ENCODE measurements at regions not wholly inside any gene's neighbourhood (a gene's known extent, or its start where the extent isn't known, plus 50 kb on each side); places are given as distances from the start of the nearest gene placed in this dataset.

DNA sequence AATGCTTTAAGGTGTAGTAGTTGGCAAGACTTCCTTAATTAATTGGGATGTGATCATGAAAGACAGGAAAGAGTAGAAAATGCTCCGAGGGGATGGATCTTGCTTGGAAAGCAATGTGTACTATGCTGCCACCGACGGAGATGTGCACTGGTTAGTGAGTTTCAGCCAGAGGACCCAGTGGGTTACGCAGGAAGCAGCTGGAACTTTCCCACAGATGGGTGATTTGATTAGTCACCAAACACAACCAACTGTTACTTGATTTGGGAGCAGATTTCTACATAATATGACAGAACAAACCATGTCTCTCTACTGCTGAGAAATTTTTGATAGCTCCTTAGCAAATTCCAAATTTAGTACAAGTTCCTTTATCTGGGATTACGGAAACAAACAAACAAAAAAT lies 245.4 kb upstream of the MCTP2 start:
- no peak for DNase-seq (ENCODE audit: low spot score in 2 of 2)
- no peaks in the 10 kb centered on the region for H3K9me3 ChIP-seq
- H3K4me1 ChIP-seq, result no peaks in the 10 kb centered on the region
- H3K4me3 ChIP-seq, result no peak overlapping the region
- intact Hi-C loops (cut with DNase I), result no loop called here
- no peak overlapping the region for H3K27ac ChIP-seq
- TF ChIP-seq, protein P1, sequence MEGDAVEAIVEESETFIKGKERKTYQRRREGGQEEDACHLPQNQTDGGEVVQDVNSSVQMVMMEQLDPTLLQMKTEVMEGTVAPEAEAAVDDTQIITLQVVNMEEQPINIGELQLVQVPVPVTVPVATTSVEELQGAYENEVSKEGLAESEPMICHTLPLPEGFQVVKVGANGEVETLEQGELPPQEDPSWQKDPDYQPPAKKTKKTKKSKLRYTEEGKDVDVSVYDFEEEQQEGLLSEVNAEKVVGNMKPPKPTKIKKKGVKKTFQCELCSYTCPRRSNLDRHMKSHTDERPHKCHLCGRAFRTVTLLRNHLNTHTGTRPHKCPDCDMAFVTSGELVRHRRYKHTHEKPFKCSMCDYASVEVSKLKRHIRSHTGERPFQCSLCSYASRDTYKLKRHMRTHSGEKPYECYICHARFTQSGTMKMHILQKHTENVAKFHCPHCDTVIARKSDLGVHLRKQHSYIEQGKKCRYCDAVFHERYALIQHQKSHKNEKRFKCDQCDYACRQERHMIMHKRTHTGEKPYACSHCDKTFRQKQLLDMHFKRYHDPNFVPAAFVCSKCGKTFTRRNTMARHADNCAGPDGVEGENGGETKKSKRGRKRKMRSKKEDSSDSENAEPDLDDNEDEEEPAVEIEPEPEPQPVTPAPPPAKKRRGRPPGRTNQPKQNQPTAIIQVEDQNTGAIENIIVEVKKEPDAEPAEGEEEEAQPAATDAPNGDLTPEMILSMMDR (IDR thresholded peaks at IDR 0.05), result no peak
- H3K27me3 ChIP-seq, result no peaks in the 10 kb centered on the region
- no peaks in the 10 kb centered on the region for H3K36me3 ChIP-seq

DNA sequence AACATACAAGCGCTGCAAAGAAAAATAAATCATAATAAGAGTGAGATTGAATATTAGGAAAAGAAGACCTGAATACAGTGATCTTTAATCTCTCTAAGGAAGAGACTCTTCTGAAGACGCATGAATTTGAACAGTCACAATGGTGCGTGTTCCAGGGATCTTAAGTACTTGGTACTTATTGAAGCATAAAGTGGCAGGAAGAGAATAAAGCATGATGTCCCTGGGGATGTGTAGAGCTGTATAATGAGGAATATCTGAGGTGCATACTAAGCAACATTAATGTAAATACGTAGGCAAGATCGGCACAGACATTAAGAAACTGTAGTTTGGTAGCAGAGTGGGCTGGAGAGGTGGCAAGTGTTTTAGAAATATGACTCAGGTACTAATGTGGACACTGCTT lies 246.2 kb upstream of the MCTP2 start:
- no peaks in the 10 kb centered on the region for H3K27me3 ChIP-seq
- H3K4me1 ChIP-seq, result no peaks in the 10 kb centered on the region
- no peaks in the 10 kb centered on the region for H3K9me3 ChIP-seq
- no peak for DNase-seq (ENCODE audit: low spot score in 2 of 2)
- H3K27ac ChIP-seq, result no peak overlapping the region
- no peak overlapping the region for H3K4me3 ChIP-seq
- H3K36me3 ChIP-seq, result no peaks in the 10 kb centered on the region
- intact Hi-C loops (cut with DNase I), result no loop called here
- TF ChIP-seq, protein P1 (IDR thresholded peaks at IDR 0.05), result no peak

DNA sequence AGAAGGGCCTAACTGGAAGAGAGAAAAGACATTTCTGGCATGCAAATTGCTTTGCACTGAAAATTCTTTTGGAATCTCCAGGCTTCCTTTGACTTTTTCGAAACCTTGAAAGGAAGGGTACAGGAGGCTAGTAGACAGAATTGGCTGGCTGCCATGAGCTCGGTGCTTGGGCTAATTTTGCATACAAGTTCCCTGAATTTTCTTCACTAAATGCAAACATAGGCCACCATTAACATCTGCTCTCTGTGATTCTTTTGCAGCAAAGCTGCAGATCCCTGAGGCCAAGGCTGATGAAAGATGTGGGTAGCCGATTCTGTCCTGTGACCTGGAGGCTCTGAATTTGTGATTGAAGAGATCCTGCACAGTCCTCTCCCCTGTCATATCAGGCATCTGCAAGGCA lies 247.8 kb upstream of the MCTP2 start:
- Histone ChIP-seq H3K36me3 (no peaks in the 10 kb centered on the region), H3K27ac (no peak overlapping the region), H3K4me1 (no peaks in the 10 kb centered on the region), H3K9me3 (no peaks in the 10 kb centered on the region), H3K27me3 (no peaks in the 10 kb centered on the region), H3K4me3 (no peak overlapping the region)
- intact Hi-C loops (cut with DNase I), result no loop called here
- DNase-seq (ENCODE audit: low spot score in 2 of 2), result no peak
- TF ChIP-seq, protein P1 (IDR thresholded peaks at IDR 0.05), result no peak

DNA sequence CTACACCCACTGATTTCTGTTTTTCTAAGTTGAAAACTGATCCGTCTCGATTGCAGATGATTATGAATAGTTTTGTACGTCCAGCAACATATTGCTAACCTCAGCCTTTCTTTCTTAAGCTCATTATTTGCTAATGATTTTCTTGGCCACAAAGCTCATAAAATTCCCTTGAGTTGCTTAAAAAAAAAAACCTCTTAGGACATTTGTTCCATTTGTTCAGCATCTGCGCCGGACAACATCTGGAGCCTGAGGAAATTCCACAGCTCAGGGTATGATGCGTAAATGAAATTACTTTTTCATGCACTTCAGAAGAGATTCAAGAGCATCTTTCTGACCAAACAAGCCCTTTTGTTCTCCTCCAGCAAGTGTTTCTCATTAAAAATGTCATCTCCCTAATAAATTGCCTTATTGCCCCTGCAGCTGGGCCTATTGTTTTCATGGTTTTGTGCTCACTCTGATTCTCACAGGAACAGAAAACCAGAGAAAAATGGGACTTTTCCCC lies 249.1 kb upstream of the MCTP2 start:
- Histone ChIP-seq H3K9me3 (no peaks in the 10 kb centered on the region), H3K4me3 (no peak overlapping the region), H3K36me3 (no peaks in the 10 kb centered on the region), H3K27ac (no peak overlapping the region), H3K4me1 (no peaks in the 10 kb centered on the region), H3K27me3 (no peaks in the 10 kb centered on the region)
- TF ChIP-seq, protein P1 (IDR thresholded peaks at IDR 0.05), result no peak
- intact Hi-C loops (cut with DNase I), result no loop called here
- no peak for DNase-seq (ENCODE audit: low spot score in 2 of 2)

GRCh38 chr15:93981706-93982105 lies 249.7 kb upstream of the MCTP2 start:
- Histone ChIP-seq H3K4me1 (no peaks in the 10 kb centered on the region), H3K36me3 (no peaks in the 10 kb centered on the region), H3K4me3 (no peak overlapping the region), H3K9me3 (no peaks in the 10 kb centered on the region), H3K27ac (no peak overlapping the region), H3K27me3 (no peaks in the 10 kb centered on the region)
- TF ChIP-seq, protein P1 (IDR thresholded peaks at IDR 0.05), result no peak
- no peak for DNase-seq (ENCODE audit: low spot score in 2 of 2)
- intact Hi-C loops (cut with DNase I), result no loop called here

DNA sequence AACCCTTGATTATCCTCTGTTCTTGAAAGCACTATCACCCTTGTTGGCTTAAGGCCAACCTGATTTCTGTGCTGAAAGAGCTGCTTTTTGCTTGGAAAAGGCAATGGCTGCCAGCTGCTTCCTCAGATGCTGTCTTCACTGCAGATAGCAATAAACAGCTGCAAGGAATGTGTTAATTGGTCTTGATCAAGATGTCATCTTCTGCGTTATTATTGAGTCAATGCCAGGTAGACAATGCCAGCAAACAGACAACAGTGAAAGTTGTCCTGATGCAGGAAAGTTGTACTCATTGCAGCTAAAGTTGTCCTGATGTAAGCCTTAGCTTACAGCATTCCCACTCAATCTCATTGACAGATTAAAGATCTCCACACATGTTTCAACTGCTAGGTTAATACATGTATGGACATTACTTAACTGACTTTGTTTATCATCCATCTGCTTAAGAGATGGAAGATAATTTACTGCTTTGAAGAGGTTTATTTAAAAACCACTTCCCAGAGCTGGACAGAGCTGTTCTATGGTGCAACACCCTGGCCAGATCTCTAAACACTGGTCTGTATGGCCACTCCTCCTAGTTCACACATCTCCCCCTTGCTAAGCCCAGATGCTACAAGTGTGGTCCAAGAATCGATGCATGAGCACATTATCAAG lies 251.0 kb upstream of the MCTP2 start:
- Histone ChIP-seq H3K27ac (no peak overlapping the region), H3K4me1 (no peaks in the 10 kb centered on the region), H3K36me3 (no peaks in the 10 kb centered on the region), H3K9me3 (no peaks in the 10 kb centered on the region), H3K27me3 (no peaks in the 10 kb centered on the region), H3K4me3 (no peak overlapping the region)
- DNase-seq (ENCODE audit: low spot score in 2 of 2), result no peak
- intact Hi-C loops (cut with DNase I), result no loop called here
- TF ChIP-seq, protein P1 (IDR thresholded peaks at IDR 0.05), result no peak

Measured in ascending aorta (tissue), 2 donors.